ENCODE measurements at regions not wholly inside any gene's neighbourhood (a gene's known extent, or its start where the extent isn't known, plus 50 kb on each side); places are given as distances from the start of the nearest gene placed in this dataset.
"Not testable (repeated sequence)": the region's sequence is repeated elsewhere in the genome, so short reads cannot be mapped to it uniquely, and the experiment has no call there.

DNA sequence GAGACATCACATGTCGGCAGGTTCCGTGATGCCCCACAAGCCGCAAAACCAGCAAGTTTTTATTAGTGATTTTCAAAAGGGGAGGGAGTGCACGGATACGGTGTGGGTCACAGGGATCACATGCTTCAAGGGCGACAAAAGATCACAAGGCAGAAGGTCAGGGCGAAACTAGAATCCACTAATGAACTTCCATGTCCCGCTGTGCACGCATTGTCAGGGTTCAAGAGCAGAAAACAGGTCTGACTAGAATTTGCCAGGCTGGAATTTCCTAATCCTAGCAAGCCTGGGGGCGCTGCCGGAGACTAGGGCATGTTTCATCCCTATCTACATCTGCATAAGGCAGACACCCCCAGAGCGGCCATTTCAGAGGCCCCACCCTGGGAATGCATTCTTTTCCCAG is 225.2 kb downstream of the NPHP4 start:
- not testable (repeated sequence) for DNase-seq (ENCODE audit: low spot score)

- no peak for DNase-seq (ENCODE audit: low spot score)
These were observed 226.0 kb downstream of the NPHP4 start for GRCh38 chr1:5765997-5766913.

DNA sequence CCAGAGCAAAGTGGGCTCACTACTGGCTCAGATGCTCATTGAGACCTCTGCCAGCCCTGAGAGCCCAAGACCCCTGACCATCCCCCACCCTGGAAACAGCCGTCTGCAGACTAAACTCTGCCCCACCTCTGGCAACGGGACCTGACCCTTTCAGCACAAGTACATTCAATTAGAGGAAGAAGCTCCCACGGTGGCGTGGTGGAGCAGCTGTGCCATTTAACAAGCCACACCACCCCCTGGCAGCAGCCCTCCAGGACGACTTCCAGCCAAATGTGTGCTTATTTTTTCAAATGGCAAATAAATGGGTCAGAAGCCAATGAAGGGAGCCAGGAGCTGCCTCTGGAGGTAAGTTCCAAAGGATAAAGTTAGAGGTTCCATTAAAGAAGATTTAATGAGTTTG is 226.7 kb downstream of the NPHP4 start:
- DNase-seq (ENCODE audit: low spot score), result no peak

- no peak for DNase-seq (ENCODE audit: low spot score)
These were observed 227.3 kb downstream of the NPHP4 start for GRCh38 chr1:5764959-5765358.

GRCh38 chr1:5764464-5764863 is 227.8 kb downstream of the NPHP4 start:
- no peak for DNase-seq (ENCODE audit: low spot score)

GRCh38 chr1:5763696-5764370 is 228.4 kb downstream of the NPHP4 start:
- no peak for DNase-seq (ENCODE audit: low spot score)

- no peak for DNase-seq (ENCODE audit: low spot score)
These were observed 233.2 kb downstream of the NPHP4 start for GRCh38 chr1:5758859-5759578.

DNA sequence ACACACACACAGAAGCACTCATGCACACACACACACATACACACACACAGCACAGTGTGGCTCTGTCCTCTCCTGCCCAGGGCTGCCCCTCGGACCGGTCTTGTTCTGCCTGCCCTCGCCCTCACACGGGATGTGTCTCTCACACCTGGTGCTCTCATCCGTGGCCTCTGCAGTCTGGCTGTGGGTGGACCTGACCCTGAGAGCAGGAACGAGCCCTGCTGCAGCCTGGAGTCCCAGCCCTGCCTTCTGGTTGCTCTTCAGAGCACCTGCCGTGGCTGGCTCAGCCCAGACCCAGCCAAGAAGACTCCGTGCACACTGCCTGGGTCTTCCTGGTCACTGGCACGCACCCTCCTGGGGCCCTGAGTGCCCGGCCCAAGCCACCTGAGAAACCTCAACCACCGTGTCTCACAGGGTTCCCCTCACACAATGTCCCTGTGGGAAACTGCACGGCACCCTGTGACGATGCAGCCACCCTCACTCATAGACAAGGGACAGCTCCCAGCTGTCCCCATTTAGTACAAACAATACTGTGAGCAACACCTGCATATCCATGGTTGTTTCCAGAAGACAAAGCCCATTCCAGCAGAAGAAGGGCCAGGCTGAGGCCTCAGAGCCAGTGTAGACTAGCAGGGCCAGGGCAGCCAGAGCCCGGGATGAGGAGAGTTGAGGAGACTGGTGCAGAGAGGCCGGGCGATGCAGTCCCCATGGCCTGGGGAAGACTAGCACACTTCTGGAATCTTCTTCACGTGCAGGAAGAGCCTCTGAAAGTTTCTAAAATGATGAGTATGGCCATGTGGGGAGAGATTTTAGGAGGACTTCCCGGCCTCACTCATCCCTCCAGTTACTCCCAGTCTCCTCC is 234.0 kb downstream of the NPHP4 start:
- no peak for DNase-seq (ENCODE audit: low spot score)

DNA sequence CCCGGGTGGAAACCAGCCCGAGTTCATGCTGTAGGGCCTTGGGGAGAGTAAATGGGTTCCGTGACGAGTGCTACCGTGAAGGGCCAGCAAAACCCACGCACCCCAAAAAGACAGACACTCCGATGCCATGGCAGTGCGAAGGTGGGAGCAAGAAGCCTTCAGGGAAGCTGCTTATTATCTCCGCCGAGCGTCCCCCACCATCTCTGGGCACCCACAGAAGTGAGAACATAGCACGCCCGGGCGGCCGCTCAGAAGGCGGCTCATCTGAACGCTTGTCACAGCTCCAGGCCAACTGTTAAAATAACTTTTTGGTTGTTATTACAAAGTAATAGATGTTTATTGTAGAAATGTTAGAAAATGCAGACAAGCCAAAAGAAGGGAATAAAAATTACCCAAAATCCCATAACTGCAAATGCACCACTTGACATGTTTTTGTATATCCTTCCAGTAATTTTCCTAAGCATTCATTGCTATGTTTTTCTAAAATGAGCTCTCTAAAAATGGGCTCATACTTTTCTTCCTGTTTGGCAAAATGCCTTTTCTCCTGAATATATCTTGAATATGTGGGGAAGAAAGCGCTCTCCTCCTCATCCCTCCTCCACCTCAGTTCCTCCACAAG is 234.9 kb downstream of the NPHP4 start:
- no peak for DNase-seq (ENCODE audit: low spot score)

DNA sequence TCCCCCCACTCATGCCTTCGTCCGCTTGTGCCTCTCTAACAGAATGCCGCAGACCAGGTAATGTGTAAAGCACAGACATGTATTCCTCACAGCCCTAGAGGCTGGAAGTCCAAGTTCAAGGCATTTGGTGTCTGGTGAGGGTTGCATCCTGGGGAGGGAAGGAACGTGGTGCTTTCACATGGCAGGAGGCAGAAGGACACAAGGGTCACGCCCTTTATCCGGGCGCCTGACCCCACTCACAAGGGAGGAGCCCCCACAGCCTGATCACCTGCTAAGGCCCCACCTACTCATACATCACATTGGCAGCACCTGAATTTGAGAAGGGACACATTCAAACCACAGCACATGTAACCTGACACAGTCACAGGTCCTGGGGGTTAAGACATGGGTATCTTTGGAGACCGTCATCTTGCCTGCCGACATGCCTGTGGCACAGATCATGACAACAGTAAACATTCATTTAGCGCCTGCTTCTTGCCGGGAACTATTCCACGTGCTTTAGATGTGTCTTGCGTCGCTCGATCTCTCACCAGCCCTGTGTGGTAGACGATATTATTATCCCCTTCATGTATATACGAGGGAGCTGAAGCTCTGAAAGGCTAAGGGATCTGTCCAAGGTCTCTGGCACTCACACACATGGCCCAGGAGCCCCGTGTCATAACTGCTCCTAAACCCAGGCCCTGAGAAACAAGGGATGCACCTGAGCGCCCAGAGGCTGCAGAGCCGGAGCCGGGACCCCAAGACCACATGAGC is 235.6 kb downstream of the NPHP4 start:
- no peak for DNase-seq (ENCODE audit: low spot score)

- no peak for DNase-seq (ENCODE audit: low spot score)
These were observed 236.6 kb downstream of the NPHP4 start for GRCh38 chr1:5755552-5756125.

DNA sequence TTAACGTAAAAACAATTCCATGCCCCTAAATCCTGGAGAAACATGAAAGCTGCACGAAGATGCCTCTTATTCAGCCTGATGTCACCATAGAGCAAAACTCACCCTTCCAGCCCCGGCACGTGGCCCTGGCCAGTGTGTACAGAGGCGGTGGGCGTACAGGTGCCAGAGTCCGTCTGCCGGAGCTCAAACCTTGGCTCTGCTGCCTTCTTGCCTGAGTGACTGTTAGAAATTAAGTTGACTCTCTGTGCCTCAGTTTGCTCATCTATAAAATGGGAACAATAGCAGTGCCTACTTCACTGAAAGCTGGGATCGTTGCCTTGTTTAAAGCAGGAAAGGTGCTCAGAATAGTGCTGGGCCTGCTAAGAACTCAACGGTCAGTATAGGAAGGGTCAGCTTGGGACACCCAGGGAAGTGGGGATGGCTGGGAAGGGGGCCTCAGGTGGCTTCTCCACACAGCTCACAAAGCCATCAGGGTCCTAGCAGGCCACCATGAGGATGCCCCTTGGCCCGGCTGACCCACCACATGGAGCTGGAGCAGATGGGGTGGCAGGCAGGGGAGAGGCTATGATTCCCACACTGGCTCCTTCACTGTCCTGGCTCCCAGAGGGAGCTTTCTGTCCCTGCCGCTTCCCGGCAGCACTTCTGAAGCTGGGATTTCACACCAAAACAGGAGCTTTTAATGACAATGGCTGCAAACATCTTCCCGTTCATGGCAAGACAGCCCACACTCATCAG is 237.2 kb downstream of the NPHP4 start:
- DNase-seq (ENCODE audit: low spot score), result no peak

GRCh38 chr1:5753549-5754421 is 238.4 kb downstream of the NPHP4 start:
- no peak for DNase-seq (ENCODE audit: low spot score)

DNA sequence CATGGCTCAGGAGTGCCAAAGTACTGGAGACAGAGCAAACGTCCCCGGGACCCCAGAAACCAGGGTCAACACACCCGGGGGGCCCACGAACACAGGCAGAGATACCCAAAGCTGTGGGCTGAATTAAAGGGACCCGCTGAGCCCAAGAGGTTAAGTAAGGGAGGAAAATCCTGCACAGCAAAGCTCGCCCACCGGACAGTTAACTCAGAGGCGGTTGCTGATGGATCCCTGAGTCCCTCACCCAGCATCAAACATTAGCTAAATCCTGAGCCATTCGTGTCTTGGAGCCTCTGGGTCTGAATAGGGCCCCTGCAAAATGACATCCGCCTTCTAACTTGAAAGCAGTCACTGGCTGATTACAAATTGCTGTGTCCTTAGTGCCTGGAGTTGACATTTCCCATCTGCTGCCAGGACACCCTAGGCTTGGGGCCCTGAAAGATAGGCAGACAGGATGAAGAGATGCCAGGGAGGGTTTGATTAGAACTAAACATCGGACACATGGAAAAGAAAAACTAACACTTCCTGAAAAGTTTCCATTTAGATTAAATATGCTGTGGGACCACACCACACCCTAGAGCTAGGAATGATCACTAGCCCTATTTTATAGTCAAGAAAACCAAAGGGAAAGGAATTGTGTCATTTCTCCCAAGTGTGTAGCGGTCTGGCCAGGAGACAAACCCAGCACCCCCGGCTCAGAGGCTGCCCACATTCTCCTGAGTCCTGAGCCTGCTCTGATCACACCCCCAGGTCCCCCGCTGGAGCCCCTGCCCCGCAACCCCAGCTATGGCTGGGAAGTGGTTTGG is 239.3 kb downstream of the NPHP4 start:
- DNase-seq (ENCODE audit: low spot score), result no peak

DNA sequence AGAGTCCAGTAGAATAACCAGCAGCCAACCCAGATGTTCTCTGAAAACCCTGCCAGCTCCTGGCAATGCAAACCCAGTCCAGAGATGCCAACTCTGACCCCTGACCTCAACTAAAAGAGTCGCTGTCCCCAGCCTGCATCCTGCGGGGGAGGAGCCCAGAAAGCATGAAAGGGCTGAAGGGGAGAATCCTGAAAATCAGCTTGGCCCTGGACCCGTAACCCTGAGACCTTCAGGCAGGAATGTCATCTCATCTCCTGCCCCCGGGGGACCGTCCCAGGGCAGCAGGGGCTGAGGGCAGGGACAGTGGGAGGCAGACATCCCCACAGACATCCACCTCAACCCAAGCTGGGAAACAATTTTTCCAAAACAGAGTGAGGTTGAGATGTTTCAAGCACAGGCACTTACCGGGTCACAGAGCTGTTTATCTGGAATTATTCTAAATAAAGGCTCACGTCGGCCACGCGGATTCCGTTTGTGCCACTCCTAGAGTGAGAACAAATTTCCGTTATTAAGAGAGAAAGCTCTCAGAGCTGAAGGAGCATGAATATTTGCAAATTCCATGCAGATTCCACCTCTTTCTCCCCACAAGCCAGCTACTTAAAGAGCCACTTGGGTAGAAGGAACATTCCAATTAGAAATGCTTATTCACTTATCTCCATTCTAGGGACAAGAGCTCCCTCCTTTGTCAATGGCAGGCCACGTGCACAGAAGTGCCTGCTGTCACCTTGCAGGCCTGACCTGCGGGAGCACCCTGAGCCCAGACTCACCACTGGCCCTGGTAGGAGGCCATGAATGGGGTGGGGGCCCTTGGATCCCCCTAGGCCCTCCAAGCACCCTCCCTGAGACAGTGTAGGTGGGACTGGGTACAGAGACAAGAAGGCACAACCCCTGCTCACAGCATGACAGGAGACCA is 240.1 kb downstream of the NPHP4 start:
- DNase-seq (ENCODE audit: low spot score), result no peak

DNA sequence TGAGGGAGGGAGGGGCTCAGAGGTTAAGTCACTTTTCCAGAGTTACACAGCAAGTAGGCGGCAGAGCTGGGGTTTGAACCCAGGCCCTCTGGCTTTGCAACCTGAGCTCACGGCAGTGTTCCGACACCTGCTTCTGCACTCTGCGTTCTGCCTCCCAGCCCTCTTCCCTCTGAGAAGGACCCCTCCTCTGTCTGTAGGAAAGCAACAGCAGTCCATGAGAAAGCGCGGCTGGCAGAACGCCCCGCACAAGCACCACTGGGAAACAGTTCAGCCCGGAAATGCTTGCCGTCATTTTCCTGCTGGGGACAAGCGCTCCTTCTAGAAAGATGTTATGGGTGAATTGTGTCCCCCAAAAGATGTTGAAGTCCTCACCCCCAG is 241.1 kb downstream of the NPHP4 start:
- DNase-seq (ENCODE audit: low spot score), result no peak
